ENCODE measurements at regions not wholly inside any gene's neighbourhood (a gene's known extent, or its start where the extent isn't known, plus 50 kb on each side); places are given as distances from the start of the nearest gene placed in this dataset.

DNA sequence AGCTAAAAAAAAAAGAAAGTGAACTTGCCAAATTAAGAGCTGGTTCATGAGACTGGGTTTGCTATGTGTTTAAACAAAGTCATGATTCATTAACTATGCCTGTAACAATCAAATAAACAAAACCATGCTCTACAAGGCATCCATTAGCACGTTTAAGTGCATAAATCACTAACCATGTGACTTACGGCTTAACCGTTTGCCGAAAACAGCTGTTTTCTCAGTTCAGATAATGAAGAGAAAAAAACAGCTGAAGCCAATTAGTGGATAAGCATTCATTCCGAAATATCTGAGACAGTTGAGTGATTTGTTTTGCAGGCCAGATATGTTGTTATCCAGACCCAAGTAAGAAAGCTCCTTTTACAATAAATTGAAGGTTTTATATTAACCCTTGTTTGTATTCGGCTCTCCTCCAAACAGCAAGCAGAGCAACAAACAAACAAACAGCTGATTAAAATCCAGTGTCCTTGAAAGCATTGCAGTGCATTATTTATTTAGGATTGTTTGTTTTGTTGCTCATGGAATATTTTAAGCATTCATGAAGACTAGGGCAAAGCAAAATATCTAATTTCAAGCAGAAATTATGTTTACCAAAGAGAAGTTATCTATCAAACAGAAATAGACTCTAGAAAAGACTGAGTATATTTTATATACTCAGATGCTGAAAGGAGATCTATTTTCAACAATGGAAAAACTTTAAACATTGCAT is 343.5 kb downstream of the RFPL4B start:
- Histone ChIP-seq H3K27me3 (ENCODE audit: low read depth) (no peaks in the 10 kb centered on the region), H3K27ac (no peak overlapping the region), H3K9me3 (no peaks in the 10 kb centered on the region), H3K4me1 (no peaks in the 10 kb centered on the region), H3K4me3 (no peak overlapping the region), H3K36me3 (no peaks in the 10 kb centered on the region)
- DNase-seq: no peak
- TF ChIP-seq, protein P1, sequence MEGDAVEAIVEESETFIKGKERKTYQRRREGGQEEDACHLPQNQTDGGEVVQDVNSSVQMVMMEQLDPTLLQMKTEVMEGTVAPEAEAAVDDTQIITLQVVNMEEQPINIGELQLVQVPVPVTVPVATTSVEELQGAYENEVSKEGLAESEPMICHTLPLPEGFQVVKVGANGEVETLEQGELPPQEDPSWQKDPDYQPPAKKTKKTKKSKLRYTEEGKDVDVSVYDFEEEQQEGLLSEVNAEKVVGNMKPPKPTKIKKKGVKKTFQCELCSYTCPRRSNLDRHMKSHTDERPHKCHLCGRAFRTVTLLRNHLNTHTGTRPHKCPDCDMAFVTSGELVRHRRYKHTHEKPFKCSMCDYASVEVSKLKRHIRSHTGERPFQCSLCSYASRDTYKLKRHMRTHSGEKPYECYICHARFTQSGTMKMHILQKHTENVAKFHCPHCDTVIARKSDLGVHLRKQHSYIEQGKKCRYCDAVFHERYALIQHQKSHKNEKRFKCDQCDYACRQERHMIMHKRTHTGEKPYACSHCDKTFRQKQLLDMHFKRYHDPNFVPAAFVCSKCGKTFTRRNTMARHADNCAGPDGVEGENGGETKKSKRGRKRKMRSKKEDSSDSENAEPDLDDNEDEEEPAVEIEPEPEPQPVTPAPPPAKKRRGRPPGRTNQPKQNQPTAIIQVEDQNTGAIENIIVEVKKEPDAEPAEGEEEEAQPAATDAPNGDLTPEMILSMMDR (IDR thresholded peaks at IDR 0.05): no peak
- intact Hi-C loops (cut with DNase I): no loop called here
- no peak for ATAC-seq

DNA sequence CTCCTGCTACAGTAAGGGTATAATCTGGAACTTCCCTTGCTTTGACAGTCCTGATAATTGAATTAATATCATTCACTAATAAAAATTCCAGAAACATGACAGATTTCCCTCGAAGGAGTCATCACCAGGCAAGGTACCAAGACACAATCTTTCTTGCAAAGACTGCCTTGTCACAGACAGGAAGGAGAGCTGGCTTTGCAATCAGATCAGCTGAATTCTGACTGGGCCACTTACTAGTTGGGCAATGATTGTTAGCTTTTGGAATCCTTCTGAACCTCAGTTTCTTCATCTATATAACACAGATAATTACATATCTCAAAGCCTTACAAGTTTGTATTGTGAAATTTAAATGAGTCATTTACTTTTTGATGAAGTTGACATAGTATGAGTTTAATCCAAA is 344.2 kb downstream of the RFPL4B start:
- no peaks in the 10 kb centered on the region for H3K27me3 ChIP-seq (ENCODE audit: low read depth)
- intact Hi-C loops (cut with DNase I): no loop called here
- ATAC-seq (no peak), DNase-seq (no peak)
- no peaks in the 10 kb centered on the region for H3K9me3 ChIP-seq
- H3K4me1 ChIP-seq: no peaks in the 10 kb centered on the region
- TF ChIP-seq, protein P1 (IDR thresholded peaks at IDR 0.05): no peak
- H3K36me3 ChIP-seq: no peaks in the 10 kb centered on the region
- H3K4me3 ChIP-seq: no peak overlapping the region
- H3K27ac ChIP-seq: no peak overlapping the region

DNA sequence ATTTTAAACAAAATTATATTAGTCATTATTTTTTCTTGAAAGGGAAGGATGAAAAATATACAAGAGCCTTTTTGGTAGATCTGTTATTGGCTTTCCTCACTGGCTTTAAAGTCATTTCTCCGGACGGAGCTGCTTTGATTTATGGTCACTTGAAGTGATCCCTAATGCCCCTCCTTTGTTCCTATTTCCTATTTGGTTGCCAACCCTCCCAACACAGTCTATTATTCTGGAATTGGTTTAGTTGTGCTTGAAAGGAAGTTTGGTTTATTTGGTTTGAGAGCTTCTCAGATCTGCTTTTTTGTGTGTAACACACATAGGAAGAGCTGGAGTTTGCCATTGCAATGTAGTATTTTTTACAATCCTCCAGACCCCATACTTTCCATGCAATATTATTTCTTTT is 347.9 kb downstream of the RFPL4B start:
- Histone ChIP-seq H3K27me3 (ENCODE audit: low read depth) (no peaks in the 10 kb centered on the region), H3K4me1 (no peaks in the 10 kb centered on the region), H3K9me3 (no peaks in the 10 kb centered on the region), H3K36me3 (no peaks in the 10 kb centered on the region), H3K4me3 (no peak overlapping the region), H3K27ac (no peak overlapping the region)
- DNase-seq: no peak
- ATAC-seq: no peak
- intact Hi-C loops (cut with DNase I): no loop called here
- TF ChIP-seq, protein P1 (IDR thresholded peaks at IDR 0.05): no peak

DNA sequence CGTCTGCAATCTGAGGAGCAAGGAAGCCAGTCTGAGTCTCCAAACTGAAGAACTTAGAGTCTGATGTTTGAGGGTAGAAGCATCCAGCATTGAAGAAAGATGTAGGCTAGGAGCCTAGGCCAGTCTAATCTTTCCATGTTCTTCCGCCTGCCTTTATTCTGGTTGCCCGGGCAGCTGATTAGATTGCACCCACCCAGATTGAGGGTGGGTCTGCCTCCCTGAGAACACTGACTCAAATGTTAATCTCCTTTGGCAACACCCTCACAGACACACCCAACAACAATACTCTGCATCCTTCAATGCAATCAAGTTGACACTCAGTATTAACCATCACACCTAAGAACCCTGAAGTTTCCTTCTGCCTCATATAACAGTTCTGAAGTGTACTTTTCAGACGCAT is 350.1 kb downstream of the RFPL4B start:
- H3K27ac ChIP-seq: no peak overlapping the region
- DNase-seq (no peak), ATAC-seq (no peak)
- no peak overlapping the region for H3K4me3 ChIP-seq
- no peaks in the 10 kb centered on the region for H3K9me3 ChIP-seq
- no peaks in the 10 kb centered on the region for H3K4me1 ChIP-seq
- TF ChIP-seq, protein P1 (IDR thresholded peaks at IDR 0.05): no peak
- intact Hi-C loops (cut with DNase I): no loop called here
- no peaks in the 10 kb centered on the region for H3K27me3 ChIP-seq (ENCODE audit: low read depth)
- H3K36me3 ChIP-seq: no peaks in the 10 kb centered on the region

DNA sequence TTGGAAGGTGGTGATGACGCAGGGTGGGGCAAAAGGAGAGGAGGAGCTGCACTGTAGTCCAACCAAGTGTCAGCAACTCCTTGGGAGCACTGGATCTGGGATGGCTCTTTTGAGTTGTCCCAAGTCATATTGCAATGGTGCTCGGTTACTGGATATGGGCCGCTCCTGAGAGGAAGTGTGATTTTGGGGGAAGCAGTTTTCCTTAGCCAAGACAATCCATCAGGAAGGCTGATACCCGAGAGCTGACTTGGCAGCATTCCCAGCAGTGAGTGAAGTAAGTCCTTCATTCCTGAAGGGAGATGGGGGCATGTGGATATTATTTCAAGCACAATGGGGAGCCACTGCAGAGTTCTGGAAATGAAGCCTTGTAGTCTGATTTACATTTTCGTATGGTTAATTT is 354.1 kb downstream of the RFPL4B start:
- Histone ChIP-seq H3K27ac (no peak overlapping the region), H3K9me3 (no peaks in the 10 kb centered on the region), H3K27me3 (ENCODE audit: low read depth) (no peaks in the 10 kb centered on the region), H3K4me3 (no peak overlapping the region), H3K36me3 (no peaks in the 10 kb centered on the region), H3K4me1 (no peaks in the 10 kb centered on the region)
- no peak for ATAC-seq
- no peak for DNase-seq
- TF ChIP-seq, protein P1 (IDR thresholded peaks at IDR 0.05): no peak
- intact Hi-C loops (cut with DNase I): no loop called here
